Lung (tissue), 11 donors: ENCODE measurements at regions not wholly inside any gene's neighbourhood (a gene's known extent, or its start where the extent isn't known, plus 50 kb on each side); places are given as distances from the start of the nearest gene placed in this dataset.

Experiments used
- ATAC-seq: fragments of 200-7000 bp; cut with Tn5 transposase; one replicate; pipeline ENCODE4 v1.9.1; 2020; ENCODE audit warnings: moderate number of reproducible peaks; ENCODE audit not compliant: insufficient read depth, low FRiP score
- DNase-seq, 3 donors: peaks; one replicate each; pipeline ENCODE4 v3.0.0-alpha.2; 2013 to 2017
- H3K27ac ChIP-seq, 2 donors: one replicate each; pipeline ENCODE4 v1.5.1; 2013; ENCODE audit warnings: mild to moderate bottlenecking in 2 of 2, moderate library complexity in 2 of 2, control low read depth in 1 of 2, inconsistent platforms in 1 of 2, low read depth in 1 of 2, low read length in 1 of 2
- H3K27me3 ChIP-seq, 3 donors: one replicate each; pipeline ENCODE4 v1.5.1; 2013; ENCODE audit warnings: low read length in 2 of 3; ENCODE audit not compliant: control insufficient read depth in 3 of 3, insufficient read depth in 3 of 3
- H3K36me3 ChIP-seq, 4 donors: one replicate each; pipeline ENCODE4 v1.5.1; 2013; ENCODE audit warnings: low read length in 4 of 4, mild to moderate bottlenecking in 1 of 4, moderate library complexity in 1 of 4; ENCODE audit not compliant: control insufficient read depth in 4 of 4, insufficient read depth in 4 of 4
- H3K4me1 ChIP-seq, 5 donors: one replicate each; pipeline ENCODE4 v1.5.1; 2013; ENCODE audit warnings: low read length in 5 of 5, mild to moderate bottlenecking in 2 of 5, moderate library complexity in 1 of 5; ENCODE audit not compliant: control insufficient read depth in 5 of 5, insufficient read depth in 5 of 5
- H3K4me3 ChIP-seq: one replicate; pipeline ENCODE4 v1.5.1; 2013; ENCODE audit warnings: mild to moderate bottlenecking, control low read depth, moderate library complexity
- H3K9ac ChIP-seq, 2 donors: one replicate each; pipeline ENCODE4 v1.5.1; 2013; ENCODE audit warnings: low read length in 2 of 2, control low read depth in 1 of 2; ENCODE audit not compliant: insufficient read depth in 1 of 2
- H3K9me3 ChIP-seq, 4 donors: one replicate each; pipeline ENCODE4 v1.5.1; 2013; ENCODE audit warnings: low read length in 3 of 4, mild to moderate bottlenecking in 1 of 4, moderate library complexity in 1 of 4; ENCODE audit not compliant: control insufficient read depth in 4 of 4, insufficient read depth in 3 of 4
- CTCF ChIP-seq: IDR thresholded peaks from 2 replicates; pipeline ENCODE4 v1.5.1; 2012; ENCODE audit warnings: mild to moderate bottlenecking; ENCODE audit errors: control extremely low read depth, extremely low read depth
- WGBS, 2 donors: extraction: QIAGEN DNeasy Blood & Tissue Kit; methylation state at CpG; one replicate each; pipeline ENCODE4 v1.1.7; 2013; 5-methylcytosine and 5-hydroxymethylcytosine counted together
- donor health status: control.
- donor health status: control.
- donor health status: Bipolar disorder and iron deficiency.
- donor health status: healthy.
- donor health status: DM: yes; HTN: yes; CAD: no.

GRCh38 chr2:59435635-59436034 is 1117.8 kb downstream of the BCL11A start:
- TF ChIP-seq CTCF = no peak
- Histone ChIP-seq H3K27ac (no peak overlapping the region), H3K9ac (no peak overlapping the region), H3K9me3 (peaks cover 0 to 2% (median under 1%) of the 10 kb centered on the region in 4 donors), H3K27me3 (no peaks in the 10 kb centered on the region), H3K36me3 (no peaks in the 10 kb centered on the region), H3K4me3 (no peak overlapping the region), H3K4me1 (no peaks in the 10 kb centered on the region)
- whole genome bisulfite sequencing, 2 donors = 91 to 93% methylated on average over 3 of the region's 3 CpGs
- ATAC-seq (no peak), DNase-seq (no peak)

GRCh38 chr2:59428940-59429339 is 1124.5 kb downstream of the BCL11A start:
- no peak for DNase-seq
- no peaks in the 10 kb centered on the region for H3K27me3 ChIP-seq
- H3K4me3 ChIP-seq = no peak overlapping the region
- TF ChIP-seq CTCF = no peak
- ATAC-seq = no peak
- H3K9ac ChIP-seq = no peak overlapping the region
- H3K4me1 ChIP-seq = no peaks in the 10 kb centered on the region
- 75 to 84% methylated on average over 3 of the region's 3 CpGs for WGBS, 2 donors
- H3K9me3 ChIP-seq = peaks cover 0 to 2% (median under 1%) of the 10 kb centered on the region in 4 donors
- H3K27ac ChIP-seq = no peak overlapping the region
- no peaks in the 10 kb centered on the region for H3K36me3 ChIP-seq

GRCh38 chr2:59427980-59428379 is 1125.5 kb downstream of the BCL11A start:
- H3K9ac ChIP-seq = no peak overlapping the region
- DNase-seq (no peak), ATAC-seq (no peak)
- H3K27me3 ChIP-seq = no peaks in the 10 kb centered on the region
- no peaks in the 10 kb centered on the region for H3K4me1 ChIP-seq
- no peaks in the 10 kb centered on the region for H3K36me3 ChIP-seq
- WGBS, 2 donors = 87 to 88% methylated on average over 1 of the region's 1 CpG
- TF ChIP-seq CTCF = no peak
- no peak overlapping the region for H3K4me3 ChIP-seq
- H3K27ac ChIP-seq = no peak overlapping the region
- peaks cover 0 to 3% (median 0%) of the 10 kb centered on the region in 4 donors for H3K9me3 ChIP-seq

GRCh38 chr2:59425247-59425646 is 1128.2 kb downstream of the BCL11A start:
- DNase-seq (no peak), ATAC-seq (no peak)
- Histone ChIP-seq H3K4me3 (no peak overlapping the region), H3K4me1 (no peaks in the 10 kb centered on the region), H3K9me3 (peaks cover 0 to 1% (median 0%) of the 10 kb centered on the region in 4 donors), H3K27ac (no peak overlapping the region), H3K27me3 (no peaks in the 10 kb centered on the region), H3K36me3 (no peaks in the 10 kb centered on the region), H3K9ac (no peak overlapping the region)
- no peak for TF ChIP-seq CTCF
- 41 to 52% methylated on average over 3 of the region's 3 CpGs for WGBS, 2 donors
